Panc1 (cell line): ENCODE measurements at regions not wholly inside any gene's neighbourhood (a gene's known extent, or its start where the extent isn't known, plus 50 kb on each side); places are given as distances from the start of the nearest gene placed in this dataset.

ENCODE experiments used
- POLR2AphosphoS5 ChIP-seq: IDR thresholded peaks from 2 replicates; pipeline ENCODE4 v1.6.1; 2012; ENCODE audit warnings: mild to moderate bottlenecking, low read depth, low read length, moderate library complexity
- SIN3A ChIP-seq: IDR thresholded peaks from 2 replicates; pipeline ENCODE4 v1.6.1; 2012; ENCODE audit warnings: low read depth, mild to moderate bottlenecking, low read length, moderate library complexity, borderline replicate concordance; ENCODE audit not compliant: insufficient read depth
- TCF7L2 ChIP-seq: IDR thresholded peaks from 2 replicates; pipeline ENCODE4 v1.6.1; 2011; ENCODE audit warnings: mild to moderate bottlenecking, low read depth, low read length, inconsistent platforms
- TF ChIP-seq, protein P1 (sequence below): fragments of 450-650 bp; IDR thresholded peaks from 2 replicates; pipeline ENCODE4 v1.5.1; 2017; ENCODE audit warnings: mild to moderate bottlenecking
- TF ChIP-seq, protein P2 (sequence below), 2 experiments: IDR thresholded peaks; 2 replicates each; pipeline ENCODE4 v1.6.1; 2011 to 2012; ENCODE audit warnings: low read depth in 2 of 2, control low read depth in 1 of 2, low read length in 1 of 2, mild to moderate bottlenecking in 1 of 2, moderate library complexity in 1 of 2; ENCODE audit not compliant: insufficient read depth in 1 of 2

DNA sequence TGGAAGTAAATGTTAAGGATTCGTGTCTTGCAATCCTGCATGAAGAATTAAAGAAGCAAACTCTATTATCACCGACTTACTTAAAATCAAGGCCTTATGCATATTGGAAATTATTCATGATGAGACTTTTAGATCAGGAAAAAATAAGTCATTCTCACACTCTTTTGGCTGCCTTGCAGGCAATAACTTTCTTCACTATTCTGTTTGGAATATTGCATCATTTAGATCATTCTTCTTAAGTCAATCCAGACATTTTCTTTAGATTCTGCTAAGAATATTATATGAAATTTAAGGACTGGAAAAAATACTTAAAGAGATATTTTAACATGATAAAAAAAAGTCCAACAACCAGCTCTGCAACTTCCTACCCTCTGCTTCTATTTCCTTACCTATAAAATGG is 245.4 kb downstream of the LRRN1 start:
- TF ChIP-seq, protein P1, sequence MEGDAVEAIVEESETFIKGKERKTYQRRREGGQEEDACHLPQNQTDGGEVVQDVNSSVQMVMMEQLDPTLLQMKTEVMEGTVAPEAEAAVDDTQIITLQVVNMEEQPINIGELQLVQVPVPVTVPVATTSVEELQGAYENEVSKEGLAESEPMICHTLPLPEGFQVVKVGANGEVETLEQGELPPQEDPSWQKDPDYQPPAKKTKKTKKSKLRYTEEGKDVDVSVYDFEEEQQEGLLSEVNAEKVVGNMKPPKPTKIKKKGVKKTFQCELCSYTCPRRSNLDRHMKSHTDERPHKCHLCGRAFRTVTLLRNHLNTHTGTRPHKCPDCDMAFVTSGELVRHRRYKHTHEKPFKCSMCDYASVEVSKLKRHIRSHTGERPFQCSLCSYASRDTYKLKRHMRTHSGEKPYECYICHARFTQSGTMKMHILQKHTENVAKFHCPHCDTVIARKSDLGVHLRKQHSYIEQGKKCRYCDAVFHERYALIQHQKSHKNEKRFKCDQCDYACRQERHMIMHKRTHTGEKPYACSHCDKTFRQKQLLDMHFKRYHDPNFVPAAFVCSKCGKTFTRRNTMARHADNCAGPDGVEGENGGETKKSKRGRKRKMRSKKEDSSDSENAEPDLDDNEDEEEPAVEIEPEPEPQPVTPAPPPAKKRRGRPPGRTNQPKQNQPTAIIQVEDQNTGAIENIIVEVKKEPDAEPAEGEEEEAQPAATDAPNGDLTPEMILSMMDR, result no peak
- no peak for TF ChIP-seq POLR2AphosphoS5
- TF ChIP-seq SIN3A, result no peak
- TF ChIP-seq, protein P2, sequence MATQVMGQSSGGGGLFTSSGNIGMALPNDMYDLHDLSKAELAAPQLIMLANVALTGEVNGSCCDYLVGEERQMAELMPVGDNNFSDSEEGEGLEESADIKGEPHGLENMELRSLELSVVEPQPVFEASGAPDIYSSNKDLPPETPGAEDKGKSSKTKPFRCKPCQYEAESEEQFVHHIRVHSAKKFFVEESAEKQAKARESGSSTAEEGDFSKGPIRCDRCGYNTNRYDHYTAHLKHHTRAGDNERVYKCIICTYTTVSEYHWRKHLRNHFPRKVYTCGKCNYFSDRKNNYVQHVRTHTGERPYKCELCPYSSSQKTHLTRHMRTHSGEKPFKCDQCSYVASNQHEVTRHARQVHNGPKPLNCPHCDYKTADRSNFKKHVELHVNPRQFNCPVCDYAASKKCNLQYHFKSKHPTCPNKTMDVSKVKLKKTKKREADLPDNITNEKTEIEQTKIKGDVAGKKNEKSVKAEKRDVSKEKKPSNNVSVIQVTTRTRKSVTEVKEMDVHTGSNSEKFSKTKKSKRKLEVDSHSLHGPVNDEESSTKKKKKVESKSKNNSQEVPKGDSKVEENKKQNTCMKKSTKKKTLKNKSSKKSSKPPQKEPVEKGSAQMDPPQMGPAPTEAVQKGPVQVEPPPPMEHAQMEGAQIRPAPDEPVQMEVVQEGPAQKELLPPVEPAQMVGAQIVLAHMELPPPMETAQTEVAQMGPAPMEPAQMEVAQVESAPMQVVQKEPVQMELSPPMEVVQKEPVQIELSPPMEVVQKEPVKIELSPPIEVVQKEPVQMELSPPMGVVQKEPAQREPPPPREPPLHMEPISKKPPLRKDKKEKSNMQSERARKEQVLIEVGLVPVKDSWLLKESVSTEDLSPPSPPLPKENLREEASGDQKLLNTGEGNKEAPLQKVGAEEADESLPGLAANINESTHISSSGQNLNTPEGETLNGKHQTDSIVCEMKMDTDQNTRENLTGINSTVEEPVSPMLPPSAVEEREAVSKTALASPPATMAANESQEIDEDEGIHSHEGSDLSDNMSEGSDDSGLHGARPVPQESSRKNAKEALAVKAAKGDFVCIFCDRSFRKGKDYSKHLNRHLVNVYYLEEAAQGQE (IDR thresholded peaks at IDR 0.05; ENCODE audit: insufficient read depth in 1 of 2, low read depth in 2 of 2, low read length in 1 of 2), result no peak
- no peak for TF ChIP-seq TCF7L2
